ENCODE measurements at regions not wholly inside any gene's neighbourhood (a gene's known extent, or its start where the extent isn't known, plus 50 kb on each side); places are given as distances from the start of the nearest gene placed in this dataset.

GRCh38 chrX:9286234-9286633, 178.6 kb upstream of the TBL1X start:
- Histone ChIP-seq H3K4me3 (no peak overlapping the region), H3K27ac (no peak overlapping the region), H3K9me3 (no peaks in the 10 kb centered on the region), H3K4me1 (peaks cover 0 to 10% (median 0%) of the 10 kb centered on the region in 9 donors), H3K36me3 (no peaks in the 10 kb centered on the region), H3K27me3 (peaks cover 0 to 42% (median 0%) of the 10 kb centered on the region in 7 donors)
- no peak for DNase-seq
- intact Hi-C loops (cut with DNase I) = no loop called here
- WGBS, 2 donors = 82 to 92% methylated on average over 3 of the region's 3 CpGs
- ATAC-seq = no peak
- TF ChIP-seq CTCF (IDR thresholded peaks at IDR 0.05) = no peak

- ATAC-seq = no peak
- Histone ChIP-seq H3K27ac (no peak overlapping the region), H3K4me1 (no peaks in the 10 kb centered on the region), H3K36me3 (no peaks in the 10 kb centered on the region), H3K27me3 (peaks cover 0 to 88% (median 4%) of the 10 kb centered on the region in 7 donors), H3K4me3 (peak overlapping the region in 1 of 10 donors; percentile 19), H3K9me3 (no peaks in the 10 kb centered on the region)
- intact Hi-C loops (cut with DNase I) = no loop called here
- TF ChIP-seq CTCF (IDR thresholded peaks at IDR 0.05) = no peak
- DNase-seq = no peak
- WGBS, 2 donors = 20% methylated on average over 20 to 22 of the region's 22 CpGs
Measured at GRCh38 chrX:9291629-9292028, 173.2 kb upstream of the TBL1X start.

GRCh38 chrX:9293051-9293496, 171.8 kb upstream of the TBL1X start:
- H3K4me3 ChIP-seq = no peak overlapping the region
- intact Hi-C loops (cut with DNase I) = no loop called here
- no peak overlapping the region for H3K27ac ChIP-seq
- no peak for DNase-seq
- no peaks in the 10 kb centered on the region for H3K9me3 ChIP-seq
- H3K36me3 ChIP-seq = no peaks in the 10 kb centered on the region
- peaks cover 0 to 96% (median 4%) of the 10 kb centered on the region in 7 donors for H3K27me3 ChIP-seq
- 20 to 23% methylated on average over 17 to 18 of the region's 18 CpGs for WGBS, 2 donors
- no peaks in the 10 kb centered on the region for H3K4me1 ChIP-seq
- no peak for TF ChIP-seq CTCF (IDR thresholded peaks at IDR 0.05)
- ATAC-seq = no peak

GRCh38 chrX:9293903-9294302, 171.0 kb upstream of the TBL1X start:
- DNase-seq (no peak), ATAC-seq (no peak)
- H3K4me3 ChIP-seq = no peak overlapping the region
- TF ChIP-seq CTCF (IDR thresholded peaks at IDR 0.05) = no peak
- intact Hi-C loops (cut with DNase I) = no loop called here
- no peak overlapping the region for H3K27ac ChIP-seq
- H3K9me3 ChIP-seq = no peaks in the 10 kb centered on the region
- peaks cover 0 to 96% (median 4%) of the 10 kb centered on the region in 7 donors for H3K27me3 ChIP-seq
- H3K36me3 ChIP-seq = no peaks in the 10 kb centered on the region
- WGBS, 2 donors = 51 to 64% methylated on average over 6 of the region's 6 CpGs
- H3K4me1 ChIP-seq = no peaks in the 10 kb centered on the region

Data from heart right ventricle (tissue), 16 donors.